GM19397 (cell line): ENCODE measurements at regions not wholly inside any gene's neighbourhood (a gene's known extent, or its start where the extent isn't known, plus 50 kb on each side); places are given as distances from the start of the nearest gene placed in this dataset.

ENCODE experiments used
- ATAC-seq: cut with Tn5 transposase; IDR thresholded peaks from one replicate; pipeline ENCODE4 v1.9.1; 2021; ENCODE audit warnings: mild to moderate bottlenecking, moderate library complexity; ENCODE audit not compliant: unreplicated experiment

- no peak for ATAC-seq
Measured at GRCh38 chr4:4808086-4808485, 51.4 kb upstream of the MSX1 start.

GRCh38 chr4:4805887-4806286 lies 53.6 kb upstream of the MSX1 start:
- no peak for ATAC-seq

- ATAC-seq: no peak
Measured at GRCh38 chr4:4803912-4804296, 55.6 kb upstream of the MSX1 start.

GRCh38 chr4:4803216-4803911 lies 56.1 kb upstream of the MSX1 start:
- no peak for ATAC-seq

GRCh38 chr4:4800646-4801408 lies 58.6 kb upstream of the MSX1 start:
- no peak for ATAC-seq

GRCh38 chr4:4794421-4794820 lies 65.0 kb upstream of the MSX1 start:
- no peak for ATAC-seq

- ATAC-seq: no peak
Measured at GRCh38 chr4:4792466-4792865, 67.0 kb upstream of the MSX1 start.

GRCh38 chr4:4791299-4792111 lies 68.0 kb upstream of the MSX1 start:
- no peak for ATAC-seq

- no peak for ATAC-seq
Measured at GRCh38 chr4:4789462-4789861, 70.0 kb upstream of the MSX1 start.

- no peak for ATAC-seq
Measured at GRCh38 chr4:4788573-4788972, 70.9 kb upstream of the MSX1 start.

GRCh38 chr4:4787421-4787820 lies 72.0 kb upstream of the MSX1 start:
- ATAC-seq: no peak

GRCh38 chr4:4784379-4784778 lies 75.1 kb upstream of the MSX1 start:
- no peak for ATAC-seq

GRCh38 chr4:4783847-4784246 lies 75.6 kb upstream of the MSX1 start:
- ATAC-seq: no peak

GRCh38 chr4:4782969-4783368 lies 76.5 kb upstream of the MSX1 start:
- ATAC-seq: no peak

GRCh38 chr4:4781936-4782707 lies 77.3 kb upstream of the MSX1 start:
- ATAC-seq: no peak

GRCh38 chr4:4780729-4781244 lies 78.7 kb upstream of the MSX1 start:
- ATAC-seq: no peak

- no peak for ATAC-seq
Measured at GRCh38 chr4:4779486-4779885, 80.0 kb upstream of the MSX1 start.

GRCh38 chr4:4779054-4779453 lies 80.4 kb upstream of the MSX1 start:
- no peak for ATAC-seq

- ATAC-seq: no peak
Measured at GRCh38 chr4:4778554-4778953, 80.9 kb upstream of the MSX1 start.

GRCh38 chr4:4776934-4777333 lies 82.5 kb upstream of the MSX1 start:
- no peak for ATAC-seq

GRCh38 chr4:4776335-4776734 lies 83.1 kb upstream of the MSX1 start:
- no peak for ATAC-seq
